RPMI8226 (cell line): ENCODE measurements at regions not wholly inside any gene's neighbourhood (a gene's known extent, or its start where the extent isn't known, plus 50 kb on each side); places are given as distances from the start of the nearest gene placed in this dataset.

ENCODE experiments used
- DNase-seq: peaks from one replicate; pipeline ENCODE4 v3.0.0-alpha.2; 2015

DNA sequence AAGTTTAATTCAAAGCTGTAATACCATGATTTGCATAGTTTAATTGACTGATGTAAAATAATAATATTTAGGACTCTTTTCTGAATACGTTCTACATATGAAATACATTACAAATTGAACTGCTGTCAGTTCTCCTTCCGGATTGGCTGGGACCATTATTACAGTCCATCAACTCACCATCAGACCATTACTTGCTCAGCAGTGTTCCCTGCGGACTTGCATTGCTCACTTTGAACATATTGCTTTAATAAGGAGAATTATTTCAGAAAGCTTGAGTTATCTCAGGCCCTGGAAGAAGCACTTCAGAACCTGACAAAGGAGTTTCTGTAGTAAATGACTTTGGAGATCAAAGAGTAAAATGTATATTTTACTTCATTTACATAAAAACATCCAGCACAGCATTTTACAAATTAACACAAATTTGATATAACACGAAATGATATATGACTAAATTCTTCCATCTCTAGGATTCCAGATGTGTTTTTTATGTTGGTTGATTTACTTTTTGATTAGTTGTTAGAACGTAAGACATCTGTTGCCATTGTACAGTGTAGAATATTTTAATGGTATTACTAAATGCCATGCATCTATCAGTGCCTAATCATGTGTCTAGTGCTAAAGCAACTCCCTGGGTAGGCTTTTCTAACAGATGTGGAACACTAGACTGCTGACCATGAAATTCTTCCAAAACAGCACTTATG is 418.5 kb upstream of the SEMA3A start:
- no peak for DNase-seq

DNA sequence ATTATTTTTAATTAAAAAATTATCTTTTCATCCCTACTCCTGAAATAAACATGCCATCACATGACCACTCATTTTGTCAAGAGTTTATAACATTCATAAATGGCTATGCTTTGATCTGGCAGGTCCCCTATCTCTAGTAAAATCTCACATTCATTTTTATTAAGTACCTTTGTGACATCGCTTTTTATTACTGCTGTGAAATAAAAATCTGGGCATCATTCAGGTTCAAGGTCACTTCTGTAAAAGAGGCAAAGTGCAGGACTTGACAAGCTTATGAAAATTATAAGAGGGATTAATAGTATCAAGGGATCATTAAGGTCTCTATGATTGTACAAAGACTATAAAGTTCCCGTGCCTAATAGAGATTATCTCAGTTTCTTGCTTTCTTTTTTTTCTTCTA is 416.8 kb upstream of the SEMA3A start:
- DNase-seq: no peak

DNA sequence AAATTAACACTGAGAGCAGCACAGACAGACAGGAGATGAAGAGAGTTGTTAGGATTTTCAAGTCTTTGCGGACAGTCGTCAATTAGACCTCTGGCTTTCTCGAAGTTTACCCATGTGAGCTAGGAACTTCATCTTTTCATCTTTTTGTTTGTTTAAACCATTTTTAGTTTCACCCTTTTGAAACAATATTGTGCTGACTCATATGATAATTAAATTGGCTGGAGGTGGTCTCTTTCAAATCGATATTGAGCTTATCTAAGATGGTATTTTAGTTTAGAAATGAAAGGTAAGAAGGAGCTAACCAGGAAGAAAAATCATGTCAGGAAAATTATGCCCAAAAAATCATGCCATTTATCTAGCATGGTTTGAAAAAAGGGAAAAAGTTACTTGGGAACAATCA is 415.8 kb upstream of the SEMA3A start:
- no peak for DNase-seq

DNA sequence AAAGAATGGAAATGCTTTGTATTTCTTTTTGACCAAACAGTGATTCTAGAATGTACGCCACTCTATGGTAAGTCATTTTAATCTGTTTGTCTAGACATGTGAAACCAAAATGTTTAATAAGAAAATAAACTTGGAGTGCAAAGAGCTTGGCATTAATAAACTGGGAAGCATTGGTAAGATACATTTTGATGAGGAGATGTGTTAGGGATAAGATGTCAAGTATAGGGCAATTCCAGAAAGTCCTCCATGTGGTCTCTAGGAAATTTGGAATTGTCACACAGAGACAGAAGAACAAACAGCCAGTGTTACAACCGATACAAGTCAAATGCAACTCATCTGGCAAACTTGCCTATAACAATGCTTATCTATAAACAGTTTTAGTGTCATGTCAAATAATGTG is 410.7 kb upstream of the SEMA3A start:
- no peak for DNase-seq

DNA sequence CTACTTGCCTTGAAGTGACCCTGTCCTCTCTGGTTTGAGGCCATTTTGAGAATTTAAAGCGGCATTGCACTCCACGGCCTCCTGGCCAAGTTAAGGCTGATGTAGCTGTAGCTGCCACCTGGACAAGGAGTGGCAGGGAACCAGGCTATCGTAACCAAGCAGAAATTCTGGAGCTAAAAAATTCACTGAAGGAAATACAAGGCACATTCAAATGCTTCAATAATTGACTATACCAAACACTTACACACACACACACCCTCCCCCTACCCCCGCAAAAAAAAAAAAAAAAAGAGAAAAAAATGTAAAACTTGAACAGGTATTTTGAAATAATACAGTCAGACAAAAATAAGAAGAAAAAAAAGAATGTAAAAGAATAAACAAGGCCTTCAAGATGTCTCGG is 409.0 kb upstream of the SEMA3A start:
- DNase-seq: no peak

DNA sequence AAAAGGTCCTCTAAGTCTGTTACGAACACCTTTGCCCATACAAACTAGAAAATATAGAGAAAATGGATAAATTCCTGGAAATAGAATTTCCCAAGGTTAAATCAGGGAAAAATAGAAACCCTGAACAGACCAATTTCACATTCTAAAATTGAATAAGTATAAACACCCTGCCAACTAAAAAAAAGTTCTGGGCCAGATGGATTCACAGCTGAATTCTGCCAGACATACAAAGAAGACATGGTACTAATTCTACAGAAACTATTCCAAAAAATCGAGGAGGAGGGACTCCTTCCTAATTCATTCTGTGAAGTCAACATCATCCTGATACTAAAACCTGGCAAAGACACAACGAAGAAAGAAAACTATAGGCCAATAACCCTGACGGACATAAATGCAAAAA is 400.4 kb upstream of the SEMA3A start:
- DNase-seq: no peak

DNA sequence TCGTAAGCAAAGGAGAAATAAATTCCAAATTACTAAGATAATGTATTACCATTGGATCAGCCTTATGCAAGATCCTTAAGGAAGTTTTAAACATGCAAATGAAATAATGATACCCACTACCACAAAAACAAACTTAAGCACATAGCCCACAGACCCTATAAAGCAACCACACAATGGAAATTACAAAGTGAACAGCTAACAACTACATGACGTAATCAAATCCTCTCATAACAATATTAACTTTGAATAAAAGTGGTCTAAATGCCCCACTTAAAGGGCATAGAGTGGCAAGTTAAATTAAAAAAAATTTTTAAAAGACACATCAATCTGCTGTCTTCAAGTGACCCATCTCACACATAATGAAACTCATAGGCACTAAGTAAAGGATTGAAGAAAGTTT is 397.3 kb upstream of the SEMA3A start:
- no peak for DNase-seq

DNA sequence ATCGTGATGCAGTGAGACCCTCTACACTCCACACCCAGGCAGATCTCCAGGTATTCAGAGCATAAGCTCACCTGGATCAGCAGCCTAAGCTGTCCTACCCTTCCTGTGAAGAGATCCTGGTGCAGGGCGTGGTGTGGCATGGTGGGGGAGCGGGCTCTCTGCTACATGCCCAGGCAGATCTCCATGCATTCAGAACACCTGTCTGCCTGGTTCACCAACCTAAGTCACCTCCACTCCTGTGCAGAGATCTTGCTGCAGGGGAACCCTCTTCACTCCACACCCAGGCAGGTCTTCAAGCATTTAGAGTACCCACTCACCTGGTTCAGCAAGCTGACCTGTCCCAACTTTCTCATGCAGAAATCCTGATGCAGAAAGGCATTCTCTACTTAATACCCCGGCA is 394.4 kb upstream of the SEMA3A start:
- no peak for DNase-seq

DNA sequence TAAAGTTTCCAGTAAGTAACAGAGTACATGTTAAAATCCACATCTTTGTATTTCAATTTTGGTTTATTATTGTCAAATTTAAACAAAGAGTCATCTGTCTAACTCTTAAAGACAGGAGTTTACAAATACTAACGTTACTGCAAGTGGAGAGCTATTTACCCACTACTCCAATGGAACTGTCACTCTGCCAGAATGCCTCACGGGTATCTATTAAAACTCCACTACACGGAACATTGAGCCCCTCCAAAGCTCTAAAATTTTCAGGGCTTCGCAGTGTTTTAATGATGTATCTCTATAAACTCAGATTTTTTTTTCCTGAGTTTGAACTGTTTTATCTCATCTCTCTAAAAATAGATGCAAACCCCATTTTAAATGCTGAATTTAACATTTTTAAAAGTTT is 388.7 kb upstream of the SEMA3A start:
- no peak for DNase-seq

DNA sequence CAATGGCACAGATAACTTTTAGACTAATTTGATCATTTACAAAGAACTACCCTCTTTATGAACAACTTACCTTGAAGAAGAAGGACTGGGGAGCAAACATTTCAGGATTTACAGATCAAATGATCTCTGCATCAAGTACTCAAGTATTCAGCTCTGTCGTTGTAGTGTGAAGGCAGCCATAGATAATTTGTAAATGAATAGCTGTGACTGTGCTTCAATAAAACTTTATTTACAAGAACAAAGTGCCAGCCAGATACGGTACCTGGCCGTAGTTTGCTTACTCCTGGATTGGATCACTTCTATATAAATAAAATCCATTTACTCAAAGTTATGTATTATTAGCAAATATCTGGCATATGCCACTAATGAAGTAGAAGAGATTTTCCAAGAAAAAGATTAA is 388.2 kb upstream of the SEMA3A start:
- DNase-seq: no peak

DNA sequence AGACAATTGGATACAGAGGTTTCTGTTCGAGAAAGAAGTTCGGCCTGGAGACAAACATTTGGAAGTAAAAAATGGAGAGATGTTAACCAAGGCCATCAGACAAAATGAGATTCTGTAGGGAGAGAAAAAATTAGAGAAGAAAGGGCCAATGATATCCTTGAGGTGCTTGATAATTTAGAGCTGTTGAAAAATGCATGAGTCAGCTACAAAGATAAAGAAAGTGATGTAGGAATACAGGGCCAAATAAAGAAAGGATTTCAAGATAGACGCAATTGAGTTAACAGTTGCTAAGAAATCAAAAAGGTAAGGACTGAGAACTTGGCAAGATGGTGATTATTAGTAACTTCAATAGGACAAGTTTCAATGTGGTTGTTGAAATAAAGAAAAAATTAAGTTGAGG is 384.2 kb upstream of the SEMA3A start:
- DNase-seq: no peak

DNA sequence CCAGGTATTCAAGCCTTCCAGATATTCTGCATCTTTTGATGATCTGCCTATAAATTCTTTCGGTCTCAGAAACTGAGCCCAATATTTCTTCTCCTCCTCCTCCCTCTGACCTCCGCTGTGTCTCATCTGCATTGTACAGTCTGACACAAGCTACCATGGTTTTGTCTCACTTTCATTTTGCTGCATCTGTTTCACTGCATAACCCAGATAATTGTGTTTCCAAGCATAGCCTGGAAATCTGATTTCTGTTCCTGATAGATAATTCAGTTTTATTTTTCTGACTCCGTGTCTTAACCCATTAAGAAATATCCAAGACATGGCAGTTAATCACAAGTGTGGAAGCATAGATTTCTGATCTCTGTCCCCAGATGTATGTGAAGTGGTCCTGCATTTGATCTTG is 374.2 kb upstream of the SEMA3A start:
- no peak for DNase-seq

DNA sequence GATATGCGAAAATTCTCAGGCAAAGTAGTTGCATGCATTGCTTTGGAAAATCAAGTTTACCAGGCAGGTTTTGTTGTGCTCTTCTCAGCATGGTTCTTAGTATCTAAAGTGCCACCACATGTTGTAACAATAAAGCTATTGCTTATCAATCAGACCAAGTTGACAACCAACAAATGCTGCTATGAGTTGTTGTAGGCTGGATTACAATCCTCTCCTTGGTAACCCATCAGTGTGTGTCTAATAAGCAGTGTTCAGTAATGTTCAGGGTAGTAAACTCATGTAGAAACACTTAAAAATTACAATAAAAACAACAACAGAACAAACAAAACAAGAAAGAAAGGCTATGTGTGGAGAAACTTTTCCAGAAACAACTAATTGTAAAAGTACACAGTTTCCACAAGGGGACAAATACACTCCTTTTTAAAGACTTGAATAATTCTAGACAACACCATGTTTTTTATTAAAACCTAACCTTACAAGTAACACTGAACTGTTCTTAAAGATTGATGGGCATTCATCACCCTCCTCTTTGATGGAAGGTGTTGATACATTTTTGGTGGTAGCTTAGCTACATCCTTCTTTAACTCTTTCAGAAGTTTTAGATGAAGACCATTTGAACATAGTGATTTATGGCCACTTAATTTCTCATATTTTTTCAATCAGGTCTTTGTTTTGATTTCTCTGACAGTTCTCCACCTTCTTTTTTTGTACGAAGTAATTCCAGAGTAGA is 370.9 kb upstream of the SEMA3A start:
- DNase-seq: no peak

DNA sequence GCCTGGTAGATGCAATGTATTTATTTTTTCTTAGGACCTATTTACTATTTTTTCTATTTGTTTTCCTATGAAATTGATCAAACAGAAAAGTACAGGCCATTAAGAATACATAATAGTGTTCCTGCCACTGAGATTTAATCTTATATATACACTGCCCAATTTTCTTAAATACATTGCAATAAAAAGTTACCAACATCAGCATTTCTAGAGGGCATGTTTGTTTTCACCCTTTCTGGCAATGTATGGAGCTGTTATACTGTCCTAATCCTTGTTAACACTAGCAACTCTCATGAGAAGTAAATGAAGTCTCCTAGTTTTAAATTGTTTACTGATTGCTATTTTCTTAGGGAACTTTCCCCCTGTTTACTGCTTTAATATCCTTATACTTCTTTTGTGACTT is 359.1 kb upstream of the SEMA3A start:
- DNase-seq: no peak

DNA sequence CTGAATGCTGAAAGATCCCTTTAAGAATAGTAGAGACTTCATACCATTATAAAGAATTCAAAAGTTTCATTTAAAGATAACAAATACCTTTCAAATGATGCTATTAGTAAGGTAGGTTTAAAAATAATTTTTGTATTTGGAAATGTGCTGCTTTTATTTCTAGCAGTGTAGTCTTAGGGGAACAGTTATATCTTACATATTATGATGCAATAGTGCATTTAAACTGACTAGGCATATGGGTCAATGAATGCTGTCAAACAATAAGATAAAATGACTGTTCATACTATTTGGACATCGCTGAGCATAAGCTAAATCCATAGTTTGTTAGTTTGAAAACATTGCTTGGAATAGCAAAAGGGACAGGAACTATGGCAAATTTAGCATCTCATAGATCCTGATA is 354.8 kb upstream of the SEMA3A start:
- DNase-seq: no peak

DNA sequence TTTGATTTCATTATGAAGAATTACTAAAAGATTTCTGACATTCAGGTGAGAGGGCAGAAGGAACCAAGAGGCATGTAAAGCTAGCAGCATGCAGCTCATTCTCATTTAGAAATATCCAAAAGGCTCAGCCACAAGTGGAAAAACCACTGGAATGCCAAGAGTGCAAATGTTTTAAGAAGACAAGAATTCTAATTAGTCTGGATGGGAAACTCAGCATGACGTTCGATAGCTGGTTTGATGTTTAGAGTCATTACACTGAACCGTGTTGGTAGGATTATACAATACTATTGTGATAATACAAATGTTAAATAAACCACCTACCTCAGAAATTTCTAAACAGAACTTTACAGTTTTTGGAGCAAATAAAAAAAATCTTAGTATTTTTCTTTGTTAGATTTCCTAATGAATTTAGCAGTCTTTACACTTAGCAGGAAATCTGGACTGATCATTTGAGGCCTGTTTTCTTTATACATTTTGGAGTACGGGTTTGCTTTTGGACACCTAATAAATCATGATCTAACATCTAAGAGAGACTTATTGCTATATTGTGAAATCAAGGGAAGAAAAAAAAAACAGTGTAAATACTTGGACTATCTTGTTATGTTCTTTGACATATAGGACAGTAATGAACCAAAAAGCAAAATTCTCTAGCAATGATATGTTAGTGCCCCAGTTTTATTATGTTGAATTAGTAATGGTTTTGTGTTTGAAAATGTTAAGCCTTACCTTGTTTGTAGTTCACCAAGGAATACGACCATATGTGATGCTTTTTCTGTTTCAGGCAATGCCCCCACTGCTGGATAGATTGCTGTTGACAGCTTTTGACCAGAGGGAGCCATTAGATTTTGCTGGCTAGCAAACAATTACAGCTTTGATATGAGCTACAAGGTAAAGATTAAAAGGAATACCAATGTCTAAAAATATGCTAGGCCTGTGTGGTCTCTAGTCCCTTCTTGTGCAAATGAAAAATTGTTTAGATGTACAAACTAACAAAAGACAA is 354.1 kb upstream of the SEMA3A start:
- no peak for DNase-seq

DNA sequence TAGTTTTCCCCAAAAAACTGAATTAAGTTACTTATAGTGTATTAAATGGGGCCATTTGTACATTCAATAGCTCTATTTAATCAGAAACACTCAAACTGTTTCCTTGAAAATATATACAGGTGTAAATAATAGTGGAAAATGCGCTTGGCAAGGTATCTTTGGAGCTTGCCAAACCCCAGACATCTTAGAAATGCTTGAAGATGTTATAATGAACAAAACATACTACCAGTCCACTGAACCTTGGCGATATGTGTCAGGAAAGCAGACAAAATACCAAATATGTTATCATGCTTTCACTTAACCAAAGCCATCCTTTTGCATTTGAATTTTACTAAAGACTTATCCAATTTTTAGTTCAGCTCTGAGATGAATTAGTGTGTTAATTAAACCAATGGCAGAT is 352.7 kb upstream of the SEMA3A start:
- DNase-seq: no peak

DNA sequence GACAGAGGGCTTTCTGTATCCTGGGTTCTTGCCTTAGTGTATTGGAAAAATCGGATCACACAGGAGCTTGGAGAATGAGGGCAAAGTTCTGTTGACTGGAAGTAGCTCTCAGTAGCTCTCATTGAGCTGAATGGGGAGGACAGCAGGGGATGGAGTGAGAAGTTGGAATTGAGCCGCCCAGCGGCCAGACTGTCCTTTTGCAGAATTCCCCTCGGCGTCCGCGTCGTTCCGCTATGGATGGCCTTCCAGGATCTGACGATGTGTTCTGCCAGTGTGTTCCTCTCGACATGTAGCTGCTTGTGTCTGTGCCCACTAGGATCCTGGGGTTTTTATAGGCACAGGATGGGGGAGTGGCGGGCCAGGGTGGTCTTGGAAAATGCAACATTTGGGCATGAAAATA is 351.8 kb upstream of the SEMA3A start:
- DNase-seq: no peak

DNA sequence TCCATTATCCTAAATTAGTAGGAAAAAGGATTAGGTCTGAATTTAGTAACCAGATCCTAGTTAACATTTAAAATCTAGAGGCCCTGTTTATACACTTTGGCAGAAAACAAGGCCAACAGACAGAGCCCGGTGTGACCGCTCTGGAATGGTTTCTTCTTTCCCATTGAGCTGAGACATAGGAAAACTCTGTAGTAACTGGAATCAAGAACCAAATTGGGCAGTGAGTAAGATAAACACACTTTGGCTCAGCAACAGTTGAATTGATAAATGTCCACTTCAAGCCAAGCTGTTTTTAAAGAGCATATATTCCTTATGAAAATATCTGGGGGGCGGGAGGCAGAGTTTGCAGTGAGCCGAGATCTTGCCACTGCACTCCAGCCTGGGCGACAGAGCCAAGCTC is 343.7 kb upstream of the SEMA3A start:
- no peak for DNase-seq

DNA sequence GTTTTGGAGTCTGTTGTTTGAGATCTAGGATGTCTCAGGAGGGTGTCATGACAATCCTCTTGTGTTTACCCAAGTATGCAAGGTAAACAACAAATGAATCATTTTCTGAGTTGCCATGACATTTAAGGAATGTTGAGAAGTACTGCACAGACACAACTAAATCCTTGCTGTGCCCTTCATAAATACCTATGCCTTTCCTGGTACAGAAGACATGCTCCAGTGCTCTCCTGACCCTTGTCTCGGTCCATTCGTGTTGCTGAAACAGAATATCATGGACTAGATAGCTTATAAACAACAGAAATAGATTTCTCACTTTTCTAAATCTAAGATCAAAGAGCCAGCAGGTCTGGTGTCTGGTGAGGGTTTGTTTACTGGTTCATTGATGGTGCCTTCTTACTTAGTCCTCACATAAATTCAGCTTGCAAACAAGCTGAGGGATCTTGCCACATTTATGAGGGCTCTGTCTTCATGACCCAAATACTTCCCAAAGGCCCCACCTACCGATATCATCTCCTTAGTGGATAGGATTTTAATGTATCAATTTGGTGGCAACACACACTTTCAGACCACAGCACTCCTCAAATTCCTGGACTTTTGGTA is 341.8 kb upstream of the SEMA3A start:
- no peak for DNase-seq

DNA sequence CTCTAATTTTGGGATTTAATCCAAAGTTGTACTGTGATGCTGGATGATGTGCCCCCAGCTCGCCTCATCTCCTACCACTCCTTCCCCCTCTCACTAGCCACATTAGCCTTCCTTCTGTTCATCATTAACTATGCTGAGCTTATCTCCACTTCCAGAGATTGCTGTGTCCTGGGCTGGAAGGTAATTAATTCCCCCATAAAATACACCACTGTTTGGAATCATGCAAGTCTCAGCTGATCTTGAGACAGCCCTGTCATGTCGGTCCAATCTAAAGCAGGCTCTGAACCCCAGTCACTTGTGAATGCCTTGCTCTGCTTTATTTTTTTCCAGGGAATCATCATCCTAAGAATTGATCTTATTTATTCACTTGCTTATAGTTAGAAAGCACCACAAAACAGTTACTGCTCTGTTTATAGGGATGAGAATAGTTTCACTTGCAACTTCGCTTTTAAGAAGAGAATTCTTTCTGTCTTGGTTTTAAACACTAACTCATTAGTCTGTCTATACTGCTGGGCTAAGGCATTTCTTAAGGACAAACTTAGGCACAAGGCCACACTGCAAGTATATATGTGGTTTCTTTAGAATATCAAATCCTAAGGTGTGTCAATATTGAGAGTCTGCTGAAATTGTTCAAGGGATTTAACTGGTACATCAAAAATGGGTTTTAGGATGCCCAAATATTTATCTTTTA is 341.1 kb upstream of the SEMA3A start:
- no peak for DNase-seq

DNA sequence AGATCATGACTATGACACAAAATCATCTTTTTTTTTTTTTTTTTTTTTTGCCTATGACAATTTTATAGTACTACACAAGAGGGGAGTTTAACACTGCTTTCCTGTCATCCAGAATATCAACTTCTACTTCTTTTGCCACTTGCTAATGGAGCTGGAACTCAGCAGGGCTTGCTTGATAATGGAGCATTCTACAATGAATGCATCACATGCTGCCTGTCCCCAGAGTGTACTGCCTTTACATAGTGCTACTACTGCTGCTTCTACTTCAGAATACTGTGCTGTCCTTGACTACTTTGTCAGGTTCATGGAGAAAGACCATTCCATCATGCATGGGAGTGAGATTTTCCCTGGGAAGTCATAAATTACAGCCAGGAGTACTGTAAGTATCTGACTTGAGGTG is 338.6 kb upstream of the SEMA3A start:
- no peak for DNase-seq

DNA sequence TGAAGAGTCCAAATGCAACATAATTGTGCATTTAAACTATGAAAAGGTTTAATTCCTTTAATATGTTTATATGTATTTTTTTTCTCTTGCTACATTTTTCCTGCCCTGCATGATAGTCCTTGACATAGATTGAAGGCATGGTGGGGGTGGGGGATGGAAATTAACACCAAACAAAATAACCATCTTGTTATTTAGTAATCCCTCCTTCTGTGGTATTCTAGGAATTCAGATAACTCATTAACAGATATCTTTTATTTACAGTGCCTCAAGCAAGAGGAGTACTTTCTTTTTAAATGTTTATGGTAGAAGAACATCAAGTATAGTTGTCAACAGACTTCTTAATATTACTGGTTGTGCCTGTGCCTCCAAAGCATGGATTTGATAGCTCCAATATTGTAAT is 337.6 kb upstream of the SEMA3A start:
- DNase-seq: no peak
